ENCODE measurements at regions not wholly inside any gene's neighbourhood (a gene's known extent, or its start where the extent isn't known, plus 50 kb on each side); places are given as distances from the start of the nearest gene placed in this dataset.
"Not testable (repeated sequence)": the region's sequence is repeated elsewhere in the genome, so short reads cannot be mapped to it uniquely, and the experiment has no call there.

DNA sequence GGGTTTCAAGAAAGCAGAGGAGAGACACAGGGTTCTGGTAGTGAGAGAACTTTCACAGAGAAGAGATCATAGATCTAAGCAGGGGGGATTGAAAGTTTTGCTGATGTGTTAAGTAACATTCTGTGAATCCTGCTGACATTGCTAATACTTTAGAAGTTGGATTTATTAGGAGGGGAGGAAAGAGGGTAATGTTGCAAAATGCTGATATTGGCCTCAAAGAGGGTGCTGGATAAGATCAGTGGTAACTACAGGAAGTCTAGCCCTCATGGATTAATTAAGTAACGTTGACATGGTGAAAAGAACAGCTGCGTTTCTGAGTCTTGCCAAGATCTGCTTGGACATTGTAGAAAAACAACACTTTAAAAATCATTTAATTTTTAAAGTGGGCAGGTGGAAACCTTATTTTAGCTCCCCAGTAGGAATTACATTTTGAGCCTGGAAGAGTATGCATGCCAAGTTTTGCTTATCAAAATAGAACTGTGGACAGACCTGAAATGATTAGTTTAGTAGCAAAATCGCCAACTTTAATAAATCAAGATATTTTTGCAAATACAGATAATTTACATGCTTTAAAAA lies 606.0 kb upstream of the HTR1E start:
- H3K27me3 ChIP-seq (ENCODE audit: control insufficient read depth, insufficient read depth, low read length), result no peaks in the 10 kb centered on the region
- no peaks in the 10 kb centered on the region for H3K9me3 ChIP-seq (replicated peaks; ENCODE audit: control insufficient read depth, low read depth, low read length)
- no peak overlapping the region for H3K4me3 ChIP-seq (ENCODE audit: low read length)
- H3K27ac ChIP-seq (ENCODE audit: low read length), result no peak overlapping the region
- H3K4me1 ChIP-seq (ENCODE audit: control insufficient read depth, insufficient read depth, low read length), result no peaks in the 10 kb centered on the region
- DNase-seq, result peak; percentile 36
- no CpG with 5 or more reads among the region's 3 CpGs for WGBS (ENCODE audit: insufficient coverage)
- H3K36me3 ChIP-seq (ENCODE audit: control insufficient read depth, insufficient read depth, low read length), result no peaks in the 10 kb centered on the region

GRCh38 chr6:86306210-86306609 lies 631.1 kb upstream of the HTR1E start:
- Histone ChIP-seq H3K27ac (ENCODE audit: low read length) (no peak overlapping the region), H3K27me3 (ENCODE audit: control insufficient read depth, insufficient read depth, low read length) (no peaks in the 10 kb centered on the region), H3K4me1 (ENCODE audit: control insufficient read depth, insufficient read depth, low read length) (no peaks in the 10 kb centered on the region), H3K9me3 (replicated peaks; ENCODE audit: control insufficient read depth, low read depth, low read length) (peaks cover 22% of the 10 kb centered on the region), H3K4me3 (ENCODE audit: low read length) (no peak overlapping the region), H3K36me3 (ENCODE audit: control insufficient read depth, insufficient read depth, low read length) (no peaks in the 10 kb centered on the region)
- WGBS (ENCODE audit: insufficient coverage), result 72% methylated on average over 4 of the region's 4 CpGs
- no peak for DNase-seq

DNA sequence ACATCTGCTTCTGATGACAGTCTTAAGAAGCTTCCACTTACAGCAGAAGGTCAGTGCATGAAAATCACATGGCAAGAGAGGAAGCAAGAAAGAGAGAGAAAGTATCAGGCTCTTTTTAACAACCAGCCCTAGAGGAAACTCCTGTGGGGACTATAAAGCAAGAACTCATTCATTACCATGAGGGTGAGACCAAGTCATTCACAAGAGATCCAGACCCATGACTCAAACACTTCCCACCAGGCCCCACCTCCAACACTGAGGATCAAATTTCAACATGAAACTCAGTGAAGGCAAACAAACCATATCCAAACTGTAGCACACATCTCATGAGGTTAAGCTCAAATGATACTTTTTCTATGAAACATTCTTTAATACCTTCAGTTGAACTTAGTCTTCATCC lies 643.2 kb upstream of the SYNCRIP start:
- Histone ChIP-seq H3K4me3 (ENCODE audit: low read length) (no peak overlapping the region), H3K9me3 (replicated peaks; ENCODE audit: control insufficient read depth, low read depth, low read length) (peaks cover 4% of the 10 kb centered on the region)

DNA sequence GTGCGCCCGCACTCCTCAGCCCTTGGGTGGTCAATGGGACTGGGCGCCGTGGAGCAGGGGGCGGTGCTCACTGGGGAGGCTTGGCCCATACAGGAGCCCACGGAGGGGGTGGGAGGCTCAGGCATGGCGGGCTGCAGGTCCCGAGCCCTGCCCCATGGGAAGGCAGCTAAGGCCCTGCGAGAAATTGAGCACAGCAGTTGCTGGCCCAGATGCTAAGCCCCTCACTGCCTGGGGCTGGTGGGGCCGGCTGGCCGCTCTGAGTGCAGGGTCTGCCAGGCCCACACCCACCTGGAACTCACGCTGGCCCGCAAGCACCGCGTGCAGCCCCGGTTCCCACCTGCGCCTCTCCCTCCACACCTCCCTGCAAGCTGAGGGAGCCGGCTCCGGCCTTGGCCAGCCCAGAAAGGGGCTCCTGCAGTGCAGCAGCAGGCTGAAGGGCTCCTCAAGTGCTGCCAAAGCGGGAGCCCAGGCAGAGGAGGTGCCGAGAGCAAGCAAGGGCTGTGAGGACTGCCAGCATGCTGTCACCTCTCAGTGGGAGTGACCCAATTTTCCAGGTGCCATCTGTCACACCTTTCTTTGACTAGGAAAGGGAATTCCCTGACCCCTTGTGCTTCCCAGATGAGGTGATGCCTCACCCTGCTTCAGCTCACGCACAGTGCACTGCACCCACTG lies 642.3 kb upstream of the SYNCRIP start:
- H3K27me3 ChIP-seq (ENCODE audit: control insufficient read depth, insufficient read depth, low read length); DNase-seq; H3K27ac ChIP-seq (ENCODE audit: low read length); H3K9me3 ChIP-seq (replicated peaks; ENCODE audit: control insufficient read depth, low read depth, low read length); H3K4me3 ChIP-seq (ENCODE audit: low read length); H3K36me3 ChIP-seq (ENCODE audit: control insufficient read depth, insufficient read depth, low read length); H3K4me1 ChIP-seq (ENCODE audit: control insufficient read depth, insufficient read depth, low read length): not testable (repeated sequence)
- WGBS (ENCODE audit: insufficient coverage), result 91% methylated on average over 13 of the region's 22 CpGs

More for the DNA sequence above, 643.2 kb upstream of the SYNCRIP start:
- Histone ChIP-seq H3K27me3 (ENCODE audit: control insufficient read depth, insufficient read depth, low read length) (no peaks in the 10 kb centered on the region), H3K4me1 (ENCODE audit: control insufficient read depth, insufficient read depth, low read length) (no peaks in the 10 kb centered on the region), H3K36me3 (ENCODE audit: control insufficient read depth, insufficient read depth, low read length) (no peaks in the 10 kb centered on the region), H3K27ac (ENCODE audit: low read length) (no peak overlapping the region)
- DNase-seq, result no peak

GRCh38 chr6:86283596-86283995 lies 640.9 kb upstream of the SYNCRIP start:
- not testable (repeated sequence) for DNase-seq; H3K9me3 ChIP-seq (replicated peaks; ENCODE audit: control insufficient read depth, low read depth, low read length); H3K27ac ChIP-seq (ENCODE audit: low read length); H3K27me3 ChIP-seq (ENCODE audit: control insufficient read depth, insufficient read depth, low read length); H3K36me3 ChIP-seq (ENCODE audit: control insufficient read depth, insufficient read depth, low read length); H3K4me1 ChIP-seq (ENCODE audit: control insufficient read depth, insufficient read depth, low read length); H3K4me3 ChIP-seq (ENCODE audit: low read length)
- WGBS (ENCODE audit: insufficient coverage), result 93% methylated on average over 6 of the region's 6 CpGs

- Histone ChIP-seq H3K36me3 (ENCODE audit: control insufficient read depth, insufficient read depth, low read length) (no peaks in the 10 kb centered on the region), H3K27ac (ENCODE audit: low read length) (no peak overlapping the region), H3K4me3 (ENCODE audit: low read length) (no peak overlapping the region), H3K4me1 (ENCODE audit: control insufficient read depth, insufficient read depth, low read length) (no peaks in the 10 kb centered on the region), H3K9me3 (replicated peaks; ENCODE audit: control insufficient read depth, low read depth, low read length) (peaks cover 14% of the 10 kb centered on the region), H3K27me3 (ENCODE audit: control insufficient read depth, insufficient read depth, low read length) (no peaks in the 10 kb centered on the region)
- 72% methylated on average over 4 of the region's 5 CpGs for WGBS (ENCODE audit: insufficient coverage)
- no peak for DNase-seq
Observed at GRCh38 chr6:86276056-86276455, 633.4 kb upstream of the SYNCRIP start.

- peaks cover 14% of the 10 kb centered on the region for H3K9me3 ChIP-seq (replicated peaks; ENCODE audit: control insufficient read depth, low read depth, low read length)
- no peaks in the 10 kb centered on the region for H3K4me1 ChIP-seq (ENCODE audit: control insufficient read depth, insufficient read depth, low read length)
- H3K27me3 ChIP-seq (ENCODE audit: control insufficient read depth, insufficient read depth, low read length), result no peaks in the 10 kb centered on the region
- H3K27ac ChIP-seq (ENCODE audit: low read length), result no peak overlapping the region
- H3K4me3 ChIP-seq (ENCODE audit: low read length), result no peak overlapping the region
- H3K36me3 ChIP-seq (ENCODE audit: control insufficient read depth, insufficient read depth, low read length), result no peaks in the 10 kb centered on the region
- WGBS (ENCODE audit: insufficient coverage), result no CpG with 5 or more reads among the region's 2 CpGs
- DNase-seq, result no peak
Observed at GRCh38 chr6:86273936-86274335, 631.2 kb upstream of the SYNCRIP start.

DNA sequence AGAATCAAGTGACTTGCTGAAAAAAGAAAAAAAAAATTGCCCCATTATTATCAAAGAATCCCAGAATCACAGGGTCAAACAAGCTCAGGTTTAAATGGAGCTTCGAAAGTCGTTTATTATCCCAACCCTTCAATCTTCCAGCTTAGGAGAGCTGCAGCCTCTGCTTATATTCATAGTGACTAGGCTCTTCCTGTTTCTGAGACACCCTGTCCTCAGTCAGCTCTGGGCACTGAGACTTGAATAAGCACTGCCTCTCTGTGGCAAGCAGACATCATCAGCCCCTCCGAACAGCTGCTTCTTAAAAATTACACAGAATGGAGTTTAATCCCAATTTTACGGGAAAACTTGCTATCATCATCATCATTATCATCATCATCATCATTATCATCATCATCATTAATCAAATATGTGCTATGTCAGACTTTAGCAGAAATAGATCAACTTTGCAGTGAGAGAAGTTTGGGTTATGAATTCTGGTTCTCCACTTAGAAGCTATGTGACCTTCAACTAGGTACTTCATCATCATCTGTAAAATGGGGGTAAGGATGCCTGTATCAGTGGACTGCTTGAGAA lies 614.0 kb upstream of the SYNCRIP start:
- Histone ChIP-seq H3K4me1 (ENCODE audit: control insufficient read depth, insufficient read depth, low read length) (no peaks in the 10 kb centered on the region), H3K9me3 (replicated peaks; ENCODE audit: control insufficient read depth, low read depth, low read length) (no peaks in the 10 kb centered on the region), H3K27ac (ENCODE audit: low read length) (no peak overlapping the region), H3K4me3 (ENCODE audit: low read length) (no peak overlapping the region), H3K27me3 (ENCODE audit: control insufficient read depth, insufficient read depth, low read length) (no peaks in the 10 kb centered on the region), H3K36me3 (ENCODE audit: control insufficient read depth, insufficient read depth, low read length) (no peaks in the 10 kb centered on the region)
- WGBS (ENCODE audit: insufficient coverage), result 68% methylated on average over 2 of the region's 4 CpGs
- DNase-seq, result no peak

- Histone ChIP-seq H3K27ac (ENCODE audit: low read length) (no peak overlapping the region), H3K36me3 (ENCODE audit: control insufficient read depth, insufficient read depth, low read length) (no peaks in the 10 kb centered on the region), H3K4me3 (ENCODE audit: low read length) (no peak overlapping the region), H3K27me3 (ENCODE audit: control insufficient read depth, insufficient read depth, low read length) (no peaks in the 10 kb centered on the region), H3K9me3 (replicated peaks; ENCODE audit: control insufficient read depth, low read depth, low read length) (no peaks in the 10 kb centered on the region), H3K4me1 (ENCODE audit: control insufficient read depth, insufficient read depth, low read length) (no peaks in the 10 kb centered on the region)
- WGBS (ENCODE audit: insufficient coverage), result 88% methylated on average over 1 of the region's 1 CpG
- no peak for DNase-seq
Observed at GRCh38 chr6:86255973-86256372, 613.3 kb upstream of the SYNCRIP start.

DNA sequence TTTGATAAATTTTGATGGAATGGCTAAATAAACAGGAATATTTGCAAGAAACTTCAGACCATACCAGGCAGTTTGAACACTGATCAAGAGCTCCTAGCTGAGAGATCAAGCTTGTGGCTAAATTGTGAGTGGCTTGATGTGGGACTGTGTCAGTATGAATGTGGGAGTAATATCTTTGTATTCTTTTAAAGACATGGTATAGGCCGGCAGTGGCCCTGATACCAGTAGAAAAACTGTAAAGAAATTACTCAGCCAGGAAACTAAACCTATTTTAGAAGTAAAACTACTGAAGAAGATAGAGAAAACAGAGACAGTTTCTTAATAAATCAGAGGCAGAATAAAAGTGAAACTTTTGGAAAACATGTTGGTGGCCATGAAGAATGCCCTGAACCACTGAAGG lies 608.4 kb upstream of the SYNCRIP start:
- no peaks in the 10 kb centered on the region for H3K4me1 ChIP-seq (ENCODE audit: control insufficient read depth, insufficient read depth, low read length)
- no peaks in the 10 kb centered on the region for H3K36me3 ChIP-seq (ENCODE audit: control insufficient read depth, insufficient read depth, low read length)
- no peak overlapping the region for H3K4me3 ChIP-seq (ENCODE audit: low read length)
- no peak overlapping the region for H3K27ac ChIP-seq (ENCODE audit: low read length)
- no peaks in the 10 kb centered on the region for H3K9me3 ChIP-seq (replicated peaks; ENCODE audit: control insufficient read depth, low read depth, low read length)
- H3K27me3 ChIP-seq (ENCODE audit: control insufficient read depth, insufficient read depth, low read length), result no peaks in the 10 kb centered on the region
- no CpG with 5 or more reads among the region's 1 CpG for WGBS (ENCODE audit: insufficient coverage)
- DNase-seq, result no peak
